CD4-positive, alpha-beta T cell treated with Interleukin-17A for 4 hours (primary cell): ENCODE measurements at regions not wholly inside any gene's neighbourhood (a gene's known extent, or its start where the extent isn't known, plus 50 kb on each side); places are given as distances from the start of the nearest gene placed in this dataset.

Source experiments
- DNase-seq: peaks from one replicate; pipeline ENCODE4 v3.0.0-alpha.2; 2020; ENCODE audit warnings: mixed read lengths

GRCh38 chr4:26074712-26075430 lies 160.9 kb downstream of the SMIM20 start:
- no peak for DNase-seq

DNA sequence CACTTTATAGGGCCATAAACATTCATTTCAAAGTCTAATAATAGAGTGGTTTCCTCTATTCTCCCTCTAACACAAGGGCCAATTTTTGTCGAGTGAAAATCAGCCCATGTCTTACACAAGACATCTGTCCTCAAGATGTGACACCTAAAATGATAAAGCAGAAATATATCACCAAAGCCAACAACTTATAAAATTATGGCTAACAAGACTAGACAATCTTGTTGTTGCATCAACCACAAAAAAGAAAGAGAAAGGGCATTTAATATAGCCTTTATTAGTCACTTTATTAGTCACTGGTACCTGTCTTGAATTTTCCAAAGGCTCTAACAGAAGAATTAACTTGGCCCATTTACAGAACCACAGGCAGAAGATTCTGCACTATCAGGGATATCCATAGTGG lies 161.6 kb downstream of the SMIM20 start:
- DNase-seq = no peak

DNA sequence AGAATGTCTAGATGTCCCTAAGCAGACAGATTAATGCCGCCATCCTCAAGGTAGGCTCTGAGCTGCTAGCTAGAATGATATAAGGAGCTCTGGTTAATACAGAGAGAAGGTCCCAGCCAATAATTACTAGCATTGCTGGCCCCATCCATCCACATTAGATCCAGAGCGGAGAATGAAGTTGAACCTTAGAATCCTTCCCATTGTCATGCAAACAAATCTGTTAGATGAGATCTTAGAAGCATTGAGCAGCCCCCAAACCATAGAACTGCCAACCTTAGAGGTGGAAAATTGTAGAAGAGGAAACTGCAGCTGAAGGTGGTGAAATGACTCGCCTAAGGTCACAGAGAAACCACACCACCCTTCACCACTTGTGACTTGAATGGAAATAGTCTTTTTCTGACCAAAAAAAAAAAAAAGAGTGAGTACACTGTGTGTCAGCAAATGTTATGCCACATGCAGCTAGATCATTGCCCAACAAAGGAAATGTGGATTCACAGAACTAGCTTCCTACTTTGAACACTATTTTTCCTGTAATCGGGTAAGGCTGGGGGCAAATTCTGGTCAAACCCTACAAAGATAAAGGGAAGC lies 162.1 kb downstream of the SMIM20 start:
- DNase-seq = peak; percentile 27

DNA sequence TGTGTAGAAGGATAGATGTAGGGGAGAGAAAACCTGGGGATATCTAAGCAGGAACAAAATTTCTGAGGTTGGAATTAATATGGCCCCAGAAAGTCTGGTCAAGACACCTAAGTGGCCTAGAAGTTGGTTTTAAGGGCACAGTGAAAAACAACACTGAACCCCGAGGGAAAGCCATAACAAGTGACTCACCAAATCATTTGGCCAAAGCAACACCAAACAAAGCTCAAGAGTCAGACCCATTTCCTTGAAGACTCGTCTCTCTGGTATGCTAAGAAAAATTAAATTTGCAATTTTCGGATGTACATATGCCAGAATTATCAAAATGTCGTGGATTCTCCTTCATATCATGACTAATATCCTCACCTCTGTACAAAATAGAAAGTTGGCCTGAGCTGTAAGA lies 162.9 kb downstream of the SMIM20 start:
- no peak for DNase-seq

DNA sequence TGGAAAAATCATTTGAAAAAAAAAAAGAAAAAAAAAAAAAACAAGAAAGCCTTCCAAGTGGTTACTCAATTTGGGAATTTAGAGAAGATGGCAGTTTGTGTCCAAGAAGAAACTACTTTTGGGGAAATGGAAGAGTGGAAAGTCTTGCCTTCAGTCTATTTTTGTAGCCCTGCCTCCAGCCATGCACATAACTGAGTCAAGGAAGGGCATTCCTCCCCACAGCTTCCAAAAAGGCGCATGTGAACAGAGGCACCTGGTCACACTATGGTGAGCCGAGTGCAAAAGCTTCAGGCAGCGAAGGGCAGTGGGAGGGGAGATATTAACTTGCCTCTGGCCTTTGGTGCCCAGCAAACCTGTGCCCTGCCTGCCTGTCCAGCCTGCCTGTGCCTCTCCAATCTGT lies 163.7 kb downstream of the SMIM20 start:
- no peak for DNase-seq

DNA sequence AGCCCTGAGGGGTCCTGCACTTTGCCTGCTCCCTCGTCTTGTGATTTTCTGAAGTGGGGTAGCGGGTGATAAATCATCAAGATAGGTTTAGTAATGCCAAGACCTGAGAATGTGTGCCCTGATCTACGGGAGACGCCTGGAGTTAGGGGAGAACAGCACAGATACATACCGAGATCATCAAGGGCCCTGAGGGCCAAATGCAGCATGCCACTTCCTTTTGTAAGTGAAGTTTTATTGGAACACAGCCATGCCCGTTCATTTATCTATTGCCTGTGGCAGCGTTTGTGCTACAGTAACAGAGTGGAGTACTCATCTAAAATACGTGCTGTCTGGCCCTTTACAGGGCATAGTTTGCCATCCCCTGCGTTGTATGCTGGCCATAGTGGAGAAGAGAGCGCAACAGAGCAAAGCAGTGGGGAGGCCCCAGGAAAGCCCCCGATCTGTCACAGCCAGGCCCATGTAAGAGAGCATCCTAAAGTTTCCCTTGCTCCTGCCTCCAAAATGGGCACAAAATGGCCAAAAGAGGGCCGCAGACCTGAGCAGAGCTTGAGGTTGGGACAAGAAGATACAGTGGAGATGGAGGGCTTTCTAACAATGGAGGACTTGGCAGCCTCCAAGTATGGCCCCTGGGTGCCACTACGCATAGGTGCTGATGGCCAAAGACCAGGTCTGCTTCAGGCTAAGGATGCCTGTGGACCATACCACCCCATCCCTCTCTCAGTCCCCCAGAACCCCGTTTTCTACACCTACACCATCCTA lies 167.0 kb downstream of the SMIM20 start:
- DNase-seq = no peak

GRCh38 chr4:26081795-26082498 lies 167.9 kb downstream of the SMIM20 start:
- no peak for DNase-seq

- no peak for DNase-seq
Observed at GRCh38 chr4:26082565-26082964, 168.5 kb downstream of the SMIM20 start.

DNA sequence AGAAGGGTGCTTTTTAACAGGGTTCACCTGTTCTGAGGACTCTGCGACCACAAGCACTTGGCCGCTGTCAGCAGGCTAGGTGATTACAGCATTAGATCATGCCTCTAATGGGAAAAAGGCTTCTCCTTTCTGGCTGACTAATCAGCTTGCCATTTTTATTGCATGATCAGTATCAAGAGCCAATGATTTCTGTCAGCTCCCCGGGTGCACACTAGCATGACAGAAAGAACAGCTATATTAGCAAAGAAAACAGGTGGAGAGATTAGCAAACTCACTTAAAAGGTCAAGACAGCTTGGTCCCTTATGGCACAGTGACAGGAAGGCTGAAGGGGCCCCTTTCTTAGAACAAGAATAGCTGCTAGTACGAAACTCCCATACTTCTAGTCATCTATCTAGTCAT lies 170.0 kb downstream of the SMIM20 start:
- DNase-seq = no peak

DNA sequence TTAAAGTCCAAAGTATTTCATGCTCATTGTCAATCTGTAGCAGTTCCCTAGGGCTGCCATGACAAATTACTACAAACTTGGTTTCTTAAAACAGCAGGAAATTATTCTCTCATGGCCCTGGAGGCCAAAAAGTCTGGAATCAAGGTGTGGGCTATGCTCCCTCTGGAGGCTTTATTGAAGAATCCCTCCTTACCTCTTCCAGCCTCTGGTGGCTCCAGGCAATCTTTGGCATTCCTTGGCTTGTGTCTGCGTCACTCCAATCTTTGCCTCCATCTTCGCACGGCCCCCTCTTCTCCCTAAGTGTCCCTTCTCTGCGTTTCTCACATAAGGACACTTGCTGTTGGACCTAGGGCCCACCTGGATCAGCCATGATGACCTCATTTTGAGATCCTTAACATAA lies 170.4 kb downstream of the SMIM20 start:
- DNase-seq = no peak

DNA sequence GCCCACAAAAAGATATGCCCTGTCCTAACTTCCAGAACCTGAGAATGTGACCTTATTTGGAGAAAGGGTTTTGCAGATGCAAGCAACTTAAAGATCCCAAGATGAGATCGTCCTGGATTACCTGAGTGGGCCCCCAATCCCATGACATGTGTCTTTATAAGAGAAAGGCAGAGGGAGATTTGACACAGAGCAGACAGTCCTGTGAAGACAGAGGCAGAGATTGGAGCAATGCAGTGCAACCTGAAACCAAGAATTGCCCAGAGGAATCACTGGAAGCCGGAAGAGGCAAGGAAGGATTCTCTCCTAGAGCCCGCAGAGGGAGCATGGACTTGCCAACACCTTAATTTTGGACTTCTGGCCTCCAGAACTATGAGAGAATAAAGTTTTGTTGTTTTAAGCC lies 171.5 kb downstream of the SMIM20 start:
- DNase-seq = no peak

GRCh38 chr4:26086621-26087441 lies 172.8 kb downstream of the SMIM20 start:
- DNase-seq = no peak

DNA sequence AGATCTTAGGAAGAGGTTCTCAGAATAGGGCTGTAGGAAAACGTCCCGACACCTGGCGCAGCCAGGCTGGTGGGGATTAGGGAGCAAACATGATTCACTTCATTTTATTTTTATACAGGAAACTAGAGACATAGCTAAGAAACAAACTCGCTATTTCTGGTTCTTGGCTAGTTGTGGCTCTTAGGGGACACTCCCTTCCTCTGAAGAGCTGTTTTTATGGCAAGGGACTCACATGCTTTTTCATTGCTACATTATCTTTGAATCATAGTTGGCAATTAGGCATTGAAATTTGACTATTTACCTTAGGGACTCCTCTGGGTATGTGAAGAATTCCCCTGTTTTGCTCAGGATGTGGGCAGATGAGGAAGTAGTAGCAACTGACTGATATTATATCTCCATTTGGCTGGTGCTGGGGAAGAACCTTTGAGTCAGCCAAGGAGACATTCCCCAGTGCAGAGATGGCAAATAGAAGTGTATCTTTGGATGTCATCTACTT lies 174.5 kb downstream of the SMIM20 start:
- peak; percentile 14 for DNase-seq

DNA sequence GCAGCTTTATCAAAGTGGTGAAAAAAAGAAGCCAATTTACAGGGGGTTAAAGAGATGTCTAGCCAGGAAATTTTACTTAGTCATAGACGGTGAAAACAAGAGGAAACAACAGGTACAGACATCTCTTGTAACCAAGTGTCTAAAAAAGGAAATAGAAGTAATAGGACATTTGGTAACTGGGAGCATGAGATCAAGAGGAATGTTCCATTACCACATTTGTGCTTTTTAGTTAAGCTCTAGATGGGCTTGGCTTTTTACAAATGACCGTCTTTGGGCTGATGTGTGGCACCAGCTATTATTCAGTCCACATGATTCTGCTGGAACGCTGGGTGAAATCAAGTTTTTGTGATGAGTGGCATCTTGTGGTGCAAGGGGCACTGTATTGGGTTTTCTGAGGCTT lies 179.5 kb downstream of the SMIM20 start:
- no peak for DNase-seq

GRCh38 chr4:26094076-26094475 lies 180.1 kb downstream of the SMIM20 start:
- DNase-seq = no peak

DNA sequence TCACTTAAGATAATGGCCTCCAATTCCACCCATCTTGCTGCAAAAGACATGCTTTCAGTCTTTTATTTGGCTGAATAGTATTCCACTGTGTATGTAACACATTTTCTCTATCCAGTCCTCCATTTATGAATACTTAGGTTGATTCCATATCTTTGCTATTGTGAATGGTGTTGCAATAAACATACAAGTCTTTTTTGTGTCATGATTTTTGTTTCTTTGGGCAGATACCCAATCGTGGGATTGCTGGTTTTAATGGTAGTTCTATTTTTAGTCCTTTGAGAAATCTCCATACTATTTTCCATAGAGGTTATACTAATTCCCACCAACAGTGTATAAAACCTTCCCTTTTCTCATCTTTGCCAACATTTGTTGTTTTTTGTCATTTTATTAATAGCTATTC lies 180.9 kb downstream of the SMIM20 start:
- no peak for DNase-seq

- no peak for DNase-seq
Observed at GRCh38 chr4:26099967-26100366, 185.9 kb downstream of the SMIM20 start.

DNA sequence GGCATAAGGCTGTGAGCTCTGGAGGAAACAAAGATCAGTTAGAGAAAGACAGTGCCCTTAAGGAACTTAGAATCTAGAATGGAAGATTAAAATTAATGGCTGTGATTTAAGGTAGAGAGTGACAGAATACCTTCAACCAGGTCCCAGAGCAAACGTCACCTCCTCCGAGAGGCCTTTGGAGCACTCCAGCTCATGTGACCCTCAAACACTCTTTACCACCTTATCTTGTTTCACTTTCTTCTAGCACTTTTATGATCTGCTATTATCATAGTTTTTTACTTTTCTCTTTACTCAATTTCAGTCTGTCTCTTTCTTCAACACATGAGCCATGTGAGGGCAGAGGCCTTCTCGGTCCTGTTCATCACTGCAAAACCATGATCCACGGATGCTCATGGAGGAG lies 187.0 kb downstream of the SMIM20 start:
- no peak for DNase-seq

DNA sequence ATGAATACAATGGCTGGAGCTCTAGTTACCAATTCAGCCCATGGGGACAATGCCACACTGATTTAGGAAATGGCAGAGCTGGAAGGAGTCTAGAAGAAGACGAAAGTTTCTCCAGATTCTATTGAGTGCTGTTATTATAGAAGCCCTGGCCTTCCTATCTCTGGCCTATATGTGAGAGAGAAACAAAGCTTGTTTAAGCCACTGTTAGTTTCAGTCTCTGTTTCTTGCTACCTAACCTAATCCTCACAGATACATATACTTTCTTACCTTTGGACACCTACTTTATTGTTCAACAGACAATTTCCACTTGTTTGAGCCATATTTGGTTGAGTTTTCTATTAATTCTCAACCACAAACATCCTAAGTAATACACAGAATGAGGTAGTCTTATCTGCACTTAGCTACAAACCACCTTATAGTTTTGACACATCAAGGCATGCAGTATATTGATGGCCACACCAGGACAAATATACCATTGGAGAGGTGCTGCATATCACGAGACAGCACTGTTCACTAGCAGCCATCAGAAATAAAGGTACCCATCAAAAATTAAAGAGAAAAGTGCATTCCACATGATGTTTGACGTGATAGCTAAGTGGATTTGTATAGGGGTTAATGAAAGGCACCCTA lies 190.2 kb downstream of the SMIM20 start:
- no peak for DNase-seq

DNA sequence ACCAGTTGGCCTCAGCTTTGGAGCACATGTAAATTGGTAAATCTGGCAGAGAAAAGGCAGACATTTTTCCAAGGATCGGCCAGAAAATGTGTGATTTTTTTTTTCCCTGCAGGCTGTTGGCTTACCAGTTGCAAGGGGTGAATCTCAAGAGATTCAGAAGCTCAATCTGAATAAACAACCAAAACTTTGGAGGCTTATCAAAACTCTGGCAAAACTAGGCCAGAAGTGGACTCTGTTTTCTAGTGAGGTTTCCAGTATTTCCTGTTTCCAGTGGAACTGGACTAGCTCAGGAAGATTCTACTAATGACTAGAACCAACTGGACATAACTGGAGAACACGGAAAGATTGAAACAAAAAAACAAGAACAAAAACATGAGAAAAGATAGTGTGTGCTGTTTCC lies 191.3 kb downstream of the SMIM20 start:
- DNase-seq = no peak

- DNase-seq = no peak
Observed at GRCh38 chr4:26105815-26106699, 192.0 kb downstream of the SMIM20 start.
